DOHH2 (cell line): ENCODE measurements at regions not wholly inside any gene's neighbourhood (a gene's known extent, or its start where the extent isn't known, plus 50 kb on each side); places are given as distances from the start of the nearest gene placed in this dataset.
"Not testable (repeated sequence)": the region's sequence is repeated elsewhere in the genome, so short reads cannot be mapped to it uniquely, and the experiment has no call there.

ENCODE experiments used
- H3F3A ChIP-seq: fragments of 200-600 bp; sonication (generic), shearing (Covaris generic); 2 replicates; pipeline ENCODE4 v1.6.0; 2016; ENCODE audit warnings: antibody characterized with exemption, mild to moderate bottlenecking; ENCODE audit not compliant: control insufficient read depth, insufficient read depth
- H3K27ac ChIP-seq: fragments of 200-600 bp; sonication (generic); 2 replicates; pipeline ENCODE4 v1.5.1; 2014; ENCODE audit warnings: low read depth, mild to moderate bottlenecking, low read length, moderate library complexity
- H3K27me3 ChIP-seq: fragments of 200-600 bp; sonication (generic); 2 replicates; pipeline ENCODE4 v1.6.1; 2014; ENCODE audit warnings: mild to moderate bottlenecking, low read length, mixed read lengths; ENCODE audit not compliant: control insufficient read depth
- H3K36me3 ChIP-seq: fragments of 200-600 bp; sonication (generic); 2 replicates; pipeline ENCODE4 v1.6.1; 2014; ENCODE audit warnings: mild to moderate bottlenecking, low read length, moderate library complexity, mixed read lengths; ENCODE audit not compliant: control insufficient read depth
- H3K4me1 ChIP-seq: fragments of 200-600 bp; sonication (generic); 2 replicates; pipeline ENCODE4 v1.6.1; 2014; ENCODE audit warnings: mild to moderate bottlenecking, low read length, mixed read lengths; ENCODE audit not compliant: control insufficient read depth
- H3K4me2 ChIP-seq: fragments of 200-600 bp; sonication (generic); 2 replicates; pipeline ENCODE4 v1.6.0; 2014; ENCODE audit warnings: mild to moderate bottlenecking, low read length, moderate library complexity
- H3K4me3 ChIP-seq: fragments of 200-600 bp; sonication (generic); 2 replicates; pipeline ENCODE4 v1.5.1; 2014; ENCODE audit warnings: mild to moderate bottlenecking, low read length, mixed read lengths
- H3K79me2 ChIP-seq: fragments of 200-600 bp; sonication (generic); 2 replicates; pipeline ENCODE4 v1.6.1; 2014; ENCODE audit warnings: mild to moderate bottlenecking, low read length, mixed read lengths; ENCODE audit not compliant: control insufficient read depth
- H3K9me2 ChIP-seq: fragments of 200-600 bp; sonication (generic); replicated peaks from 2 replicates; pipeline ENCODE4 v1.6.1; 2014; ENCODE audit warnings: mild to moderate bottlenecking, low read length, mixed read lengths; ENCODE audit not compliant: control insufficient read depth
- H3K9me3 ChIP-seq: fragments of 200-600 bp; sonication (generic); 2 replicates; pipeline ENCODE4 v1.6.1; 2014; ENCODE audit warnings: antibody characterized with exemption, low read length, mixed read lengths; ENCODE audit not compliant: control insufficient read depth, insufficient read depth
- H4K20me1 ChIP-seq: fragments of 200-600 bp; sonication (generic); 2 replicates; pipeline ENCODE4 v1.6.0; 2014; ENCODE audit warnings: low read depth, mild to moderate bottlenecking, antibody characterized with exemption, low read length, moderate library complexity; ENCODE audit not compliant: control insufficient read depth, insufficient read depth
- CTCF ChIP-seq: fragments of 200-600 bp; sonication (generic); IDR thresholded peaks from one replicate; pipeline ENCODE4 v1.5.1; 2014; ENCODE audit warnings: antibody characterized with exemption, mild to moderate bottlenecking, low read depth, low read length; ENCODE audit not compliant: poor library complexity, severe bottlenecking
- EZH2phosphoT487 ChIP-seq: fragments of 200-600 bp; sonication (generic); IDR thresholded peaks from 2 replicates; pipeline ENCODE4 v1.6.1; 2017; ENCODE audit warnings: borderline replicate concordance, mild to moderate bottlenecking, antibody characterized with exemption, low read length, moderate library complexity, mixed read lengths

- H3K4me2 ChIP-seq, H4K20me1 ChIP-seq, H3F3A ChIP-seq, H3K4me1 ChIP-seq, H3K36me3 ChIP-seq, H3K27ac ChIP-seq, H3K27me3 ChIP-seq, H3K79me2 ChIP-seq, H3K4me3 ChIP-seq, H3K9me3 ChIP-seq, H3K9me2 ChIP-seq: not testable (repeated sequence)
These were observed 106.1 kb downstream of the CHD1L start for GRCh38 chr1:147348592-147348991.

- H3K27ac ChIP-seq: no peak overlapping the region
- no peak overlapping the region for H3K4me2 ChIP-seq
- H3K36me3 ChIP-seq: no peaks in the 10 kb centered on the region
- no peaks in the 10 kb centered on the region for H3K4me1 ChIP-seq
- TF ChIP-seq EZH2phosphoT487 (no peak), CTCF (no peak)
- no peaks in the 10 kb centered on the region for H3K9me3 ChIP-seq
- no peaks in the 10 kb centered on the region for H3F3A ChIP-seq
- H3K79me2 ChIP-seq: no peaks in the 10 kb centered on the region
- H4K20me1 ChIP-seq: no peaks in the 10 kb centered on the region
- no peak overlapping the region for H3K4me3 ChIP-seq
- peaks cover 5% of the 10 kb centered on the region; the same call in 1 of the 2 replicates for H3K27me3 ChIP-seq
- H3K9me2 ChIP-seq: no peaks in the 10 kb centered on the region
These were observed 107.0 kb downstream of the CHD1L start for GRCh38 chr1:147349533-147349932.

- Histone ChIP-seq H3K4me3 (no peak overlapping the region), H3K27me3 (peaks cover 7% of the 10 kb centered on the region; the same call in 1 of the 2 replicates), H3K9me2 (no peaks in the 10 kb centered on the region; the same call in 1 of the 2 replicates), H3K9me3 (no peaks in the 10 kb centered on the region), H3K4me2 (no peak overlapping the region), H3K36me3 (no peaks in the 10 kb centered on the region), H4K20me1 (no peaks in the 10 kb centered on the region), H3K4me1 (no peaks in the 10 kb centered on the region), H3K79me2 (no peaks in the 10 kb centered on the region), H3F3A (no peaks in the 10 kb centered on the region), H3K27ac (no peak overlapping the region)
- TF ChIP-seq CTCF: no peak
- TF ChIP-seq EZH2phosphoT487: no peak
These were observed 108.8 kb downstream of the CHD1L start for GRCh38 chr1:147351140-147351835.

GRCh38 chr1:147377263-147378246, 135.1 kb downstream of the CHD1L start:
- Histone ChIP-seq H3K27me3 (no peaks in the 10 kb centered on the region), H3K9me2 (no peaks in the 10 kb centered on the region), H4K20me1 (no peaks in the 10 kb centered on the region), H3K27ac (no peak overlapping the region), H3K79me2 (no peaks in the 10 kb centered on the region), H3K36me3 (no peaks in the 10 kb centered on the region), H3K4me2 (no peak overlapping the region), H3K4me1 (no peaks in the 10 kb centered on the region), H3K4me3 (no peak overlapping the region), H3K9me3 (no peaks in the 10 kb centered on the region), H3F3A (no peaks in the 10 kb centered on the region)
- TF ChIP-seq EZH2phosphoT487 (no peak), CTCF (no peak)
